SU-DHL-6 (cell line): ENCODE measurements at regions not wholly inside any gene's neighbourhood (a gene's known extent, or its start where the extent isn't known, plus 50 kb on each side); places are given as distances from the start of the nearest gene placed in this dataset.

ENCODE experiments used
- CTCF ChIP-seq: fragments of 200-600 bp; sonication (generic); IDR thresholded peaks from one replicate; pipeline ENCODE4 v1.5.1; 2017; ENCODE audit warnings: antibody characterized with exemption, mild to moderate bottlenecking, low read length, moderate library complexity; ENCODE audit not compliant: insufficient read depth, poor library complexity, severe bottlenecking
- EZH2phosphoT487 ChIP-seq: fragments of 200-600 bp; sonication (generic), shearing (Covaris generic); conservative IDR thresholded peaks from 2 replicates; pipeline ENCODE4 v1.6.1; 2018; ENCODE audit warnings: mild to moderate bottlenecking, antibody characterized with exemption, low read length, moderate library complexity, mixed read lengths

GRCh38 chr21:24658026-24658425, 949.3 kb downstream of the MRPL39 start:
- TF ChIP-seq CTCF (no peak), EZH2phosphoT487 (no peak)
